Loucy (cell line): ENCODE measurements at regions not wholly inside any gene's neighbourhood (a gene's known extent, or its start where the extent isn't known, plus 50 kb on each side); places are given as distances from the start of the nearest gene placed in this dataset.

ENCODE experiments used
- H2AFZ ChIP-seq: fragments of 200-600 bp; sonication (generic); 2 replicates; pipeline ENCODE4 v1.6.0; 2016; ENCODE audit warnings: antibody characterized with exemption, mild to moderate bottlenecking, low read length, moderate library complexity
- H3F3A ChIP-seq: fragments of 200-600 bp; 2 replicates; pipeline ENCODE4 v1.6.0; 2016; ENCODE audit warnings: antibody characterized with exemption, low read depth, mild to moderate bottlenecking
- H3K27me3 ChIP-seq: fragments of 200-600 bp; sonication (generic); 2 replicates; pipeline ENCODE4 v1.6.1; 2014; ENCODE audit warnings: low read length, mild to moderate bottlenecking; ENCODE audit not compliant: insufficient read depth, poor library complexity, severe bottlenecking
- H3K36me3 ChIP-seq: fragments of 200-600 bp; sonication (generic); 2 replicates; pipeline ENCODE4 v1.6.1; 2016; ENCODE audit warnings: low read length; ENCODE audit not compliant: insufficient read depth
- H3K4me1 ChIP-seq: fragments of 200-600 bp; sonication (generic); 2 replicates; pipeline ENCODE4 v1.5.1; 2014; ENCODE audit warnings: low read length, mild to moderate bottlenecking; ENCODE audit not compliant: insufficient read depth, poor library complexity, severe bottlenecking
- H3K4me2 ChIP-seq: fragments of 200-600 bp; sonication (generic); 2 replicates; pipeline ENCODE4 v1.6.0; 2014; ENCODE audit warnings: antibody characterized with exemption, low read length, low read depth, mild to moderate bottlenecking; ENCODE audit not compliant: poor library complexity, severe bottlenecking
- H3K4me3 ChIP-seq: fragments of 200-600 bp; sonication (generic); 2 replicates; pipeline ENCODE4 v1.5.1; 2014; ENCODE audit warnings: low read length, mild to moderate bottlenecking, mixed read lengths; ENCODE audit not compliant: poor library complexity, severe bottlenecking
- H3K79me2 ChIP-seq: fragments of 200-600 bp; sonication (generic); 2 replicates; pipeline ENCODE4 v1.6.1; 2014; ENCODE audit warnings: low read length; ENCODE audit not compliant: insufficient read depth
- H3K9ac ChIP-seq: fragments of 200-600 bp; sonication (generic); 2 replicates; pipeline ENCODE4 v1.6.0; 2014; ENCODE audit warnings: mild to moderate bottlenecking, low read depth, low read length, moderate library complexity; ENCODE audit not compliant: poor library complexity, severe bottlenecking
- H3K9me2 ChIP-seq: fragments of 200-600 bp; sonication (generic); replicated peaks from 2 replicates; pipeline ENCODE4 v1.6.1; 2016; ENCODE audit warnings: low read depth, low read length, mixed read lengths
- H3K9me3 ChIP-seq: fragments of 200-600 bp; sonication (generic); 2 replicates; pipeline ENCODE4 v1.6.1; 2014; ENCODE audit warnings: mild to moderate bottlenecking, antibody characterized with exemption, low read length, low read depth; ENCODE audit not compliant: insufficient read depth
- H4K20me1 ChIP-seq: fragments of 200-600 bp; sonication (generic); 2 replicates; pipeline ENCODE4 v1.6.0; 2014; ENCODE audit warnings: antibody characterized with exemption, low read length, mild to moderate bottlenecking; ENCODE audit not compliant: insufficient read depth, poor library complexity, severe bottlenecking
- CTCF ChIP-seq: fragments of 200-600 bp; sonication (generic); conservative IDR thresholded peaks from 2 replicates; pipeline ENCODE4 v1.5.1; 2014; ENCODE audit warnings: mild to moderate bottlenecking, antibody characterized with exemption, low read length
- EZH2phosphoT487 ChIP-seq: fragments of 200-600 bp; IDR thresholded peaks from 2 replicates; pipeline ENCODE4 v1.6.1; 2018; ENCODE audit warnings: antibody characterized with exemption, mild to moderate bottlenecking, moderate library complexity, borderline replicate concordance

DNA sequence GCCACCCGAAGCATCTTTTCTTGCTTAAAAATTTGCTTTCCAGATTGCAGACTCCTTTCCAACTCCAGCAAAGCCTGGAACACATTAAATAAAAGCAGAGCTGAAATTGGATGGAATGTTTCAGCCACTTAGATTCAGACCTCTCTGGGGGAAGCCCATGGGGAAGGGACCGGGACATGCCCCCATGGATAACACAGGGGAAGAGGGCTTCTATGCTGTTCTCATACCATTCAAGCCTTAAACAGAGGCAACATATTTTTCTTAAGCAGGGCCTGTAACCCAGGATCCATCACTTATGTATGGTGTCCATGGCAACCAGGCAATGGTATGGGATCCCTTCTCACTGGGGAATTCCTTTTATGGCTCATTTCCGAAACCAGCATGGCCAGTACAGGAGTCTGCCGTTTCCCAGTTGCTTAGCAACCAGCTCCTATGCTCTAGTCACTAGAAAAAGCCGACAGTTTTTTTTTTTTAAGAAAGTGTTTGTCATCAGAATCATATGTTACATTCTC lies 62.0 kb upstream of the MARCHF10 start:
- H3K4me2 ChIP-seq = no peak overlapping the region
- H4K20me1 ChIP-seq = no peaks in the 10 kb centered on the region
- TF ChIP-seq CTCF (no peak), EZH2phosphoT487 (no peak)
- H3K79me2 ChIP-seq = no peaks in the 10 kb centered on the region
- no peaks in the 10 kb centered on the region for H3F3A ChIP-seq
- H3K36me3 ChIP-seq = no peaks in the 10 kb centered on the region
- no peak overlapping the region for H2AFZ ChIP-seq
- no peak overlapping the region for H3K4me3 ChIP-seq
- H3K9me3 ChIP-seq = no peaks in the 10 kb centered on the region
- no peaks in the 10 kb centered on the region for H3K27me3 ChIP-seq
- no peaks in the 10 kb centered on the region for H3K4me1 ChIP-seq
- no peak overlapping the region for H3K9ac ChIP-seq
- no peaks in the 10 kb centered on the region for H3K9me2 ChIP-seq

DNA sequence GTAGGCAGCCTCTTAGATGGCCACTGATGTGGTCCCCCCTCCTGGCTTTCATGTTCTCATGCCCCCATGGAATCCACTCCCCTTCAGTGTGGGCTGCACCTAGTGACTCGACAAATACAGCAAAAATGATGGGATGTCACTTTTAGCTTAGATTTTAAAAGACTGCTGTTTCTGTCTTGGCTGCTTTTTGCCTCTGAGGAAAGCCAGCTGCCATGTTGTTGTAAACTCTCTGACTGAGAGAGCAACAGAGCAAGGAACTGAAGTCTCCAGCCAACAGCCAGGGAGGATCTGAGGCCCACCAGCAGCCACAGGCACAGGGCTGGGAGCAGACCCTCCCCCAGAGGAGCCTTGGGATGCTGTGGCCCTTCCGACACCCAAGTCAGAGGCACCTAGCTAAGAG lies 60.6 kb upstream of the MARCHF10 start:
- Histone ChIP-seq H4K20me1 (no peaks in the 10 kb centered on the region), H3K79me2 (no peaks in the 10 kb centered on the region), H3K4me3 (no peak overlapping the region), H3K9me2 (no peaks in the 10 kb centered on the region), H3F3A (no peaks in the 10 kb centered on the region), H3K4me2 (no peak overlapping the region), H3K9me3 (no peaks in the 10 kb centered on the region), H3K36me3 (no peaks in the 10 kb centered on the region), H3K4me1 (no peaks in the 10 kb centered on the region), H2AFZ (no peak overlapping the region), H3K9ac (no peak overlapping the region), H3K27me3 (no peaks in the 10 kb centered on the region)
- TF ChIP-seq CTCF (no peak), EZH2phosphoT487 (no peak)

- H3K9ac ChIP-seq = no peak overlapping the region
- H3K36me3 ChIP-seq = no peaks in the 10 kb centered on the region
- no peaks in the 10 kb centered on the region for H3K4me1 ChIP-seq
- H3K9me3 ChIP-seq = no peaks in the 10 kb centered on the region
- H2AFZ ChIP-seq = no peak overlapping the region
- no peaks in the 10 kb centered on the region for H3K27me3 ChIP-seq
- no peak overlapping the region for H3K4me3 ChIP-seq
- no peaks in the 10 kb centered on the region for H3K9me2 ChIP-seq
- no peak for TF ChIP-seq EZH2phosphoT487
- no peak for TF ChIP-seq CTCF
- no peak overlapping the region for H3K4me2 ChIP-seq
- H3F3A ChIP-seq = no peaks in the 10 kb centered on the region
- H3K79me2 ChIP-seq = no peaks in the 10 kb centered on the region
- H4K20me1 ChIP-seq = no peaks in the 10 kb centered on the region
These were observed 59.9 kb upstream of the MARCHF10 start for GRCh38 chr17:62868008-62868407.
